ENCODE measurements at regions not wholly inside any gene's neighbourhood (a gene's known extent, or its start where the extent isn't known, plus 50 kb on each side); places are given as distances from the start of the nearest gene placed in this dataset.

DNA sequence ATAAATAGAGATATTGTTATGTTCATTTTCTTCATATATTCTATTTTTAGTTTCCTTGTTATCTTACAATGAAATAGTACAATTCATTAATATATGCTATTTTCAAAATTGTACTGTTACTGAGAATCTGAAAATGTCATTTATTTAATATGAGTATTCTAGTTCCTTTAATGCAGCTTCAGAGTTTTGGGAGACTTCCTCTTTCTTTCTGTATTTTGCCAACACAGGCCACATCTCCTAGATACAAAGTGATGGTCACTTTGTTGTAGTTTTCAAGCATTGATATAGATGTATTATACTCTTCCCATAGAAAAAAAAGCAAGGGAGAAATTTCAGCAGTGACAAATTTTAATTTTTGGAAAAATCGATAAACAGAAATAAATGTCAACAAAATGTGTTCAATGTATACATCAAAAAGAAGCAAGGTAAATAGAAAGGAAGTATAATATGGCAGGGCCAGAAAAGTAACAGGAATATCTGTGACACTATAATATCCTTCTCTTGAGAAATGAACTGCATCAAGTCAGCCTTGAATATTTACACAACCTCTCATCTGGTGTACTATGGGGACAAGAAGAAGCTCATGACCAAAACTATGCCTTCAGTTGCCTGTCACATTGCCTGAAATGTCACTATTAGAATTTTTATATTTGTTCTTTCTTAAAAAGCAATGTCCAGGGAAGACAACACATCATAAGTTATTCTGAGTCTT, 396.0 kb downstream of the TBC1D32 start:
- Mint-ChIP-seq H3K36me3 (ENCODE audit: insufficient read depth in 1 of 3, low read depth in 3 of 3) (no peaks in the 10 kb centered on the region), H3K27me3 (ENCODE audit: low read depth) (no peaks in the 10 kb centered on the region; the same call in 1 of the 2 replicates), H3K9me3 (no peaks in the 10 kb centered on the region), H3K4me1 (peaks cover 25% of the 10 kb centered on the region in 2 experiments), H3K27ac (no peak overlapping the region), H3K4me3 (no peak overlapping the region)
- Histone ChIP-seq H3K79me1 (ENCODE audit: insufficient read depth, low read depth, low read length, poor library complexity, severe bottlenecking) (no peaks in the 10 kb centered on the region), H2BK5ac (ENCODE audit: insufficient read length, low read length) (no peak overlapping the region), H3K56ac (ENCODE audit: insufficient read length, low read depth, low read length) (no peak overlapping the region), H3K14ac (ENCODE audit: insufficient read depth, low read length) (no peak overlapping the region), H2BK20ac (ENCODE audit: low read depth, low read length, poor library complexity, severe bottlenecking) (no peak overlapping the region), H2BK120ac (ENCODE audit: low read depth, low read length, poor library complexity, severe bottlenecking) (no peak overlapping the region), H2BK15ac (ENCODE audit: low read depth, low read length) (no peak overlapping the region), H3K27me3 (ENCODE audit: insufficient read depth, low read length) (no peaks in the 10 kb centered on the region), H4K5ac (ENCODE audit: insufficient read length, low read depth, low read length) (no peak overlapping the region), H3K27ac (ENCODE audit: insufficient read length, low read depth, low read length) (no peak overlapping the region), H4K8ac (replicated peaks; ENCODE audit: insufficient read length, low read depth, low read length) (no peak overlapping the region), H3K79me2 (ENCODE audit: insufficient read depth, low read length) (no peaks in the 10 kb centered on the region), H2BK12ac (ENCODE audit: insufficient read length, low read depth, low read length) (no peak overlapping the region), H2AFZ (ENCODE audit: low read length) (no peak overlapping the region), H3K23me2 (ENCODE audit: insufficient read length, low read depth, low read length, poor library complexity, severe bottlenecking) (no peaks in the 10 kb centered on the region), H3K18ac (ENCODE audit: insufficient read length, low read depth, low read length) (no peak overlapping the region), H3K23ac (ENCODE audit: insufficient read length, low read depth, low read length) (no peak overlapping the region), H3K4me2 (ENCODE audit: insufficient read depth, insufficient read length, low read length) (no peak overlapping the region), H3K4ac (ENCODE audit: low read depth, low read length) (no peak overlapping the region), H4K91ac (ENCODE audit: insufficient read length, low read depth, low read length) (no peak overlapping the region), H3K9ac (ENCODE audit: extremely low read depth, insufficient read length, low read length) (no peak overlapping the region), H3K9me3 (ENCODE audit: control insufficient read depth, low read depth, low read length) (no peaks in the 10 kb centered on the region), H2AK5ac (ENCODE audit: insufficient read length, low read length) (no peak overlapping the region), H3T11ph (ENCODE audit: low read length) (no peak overlapping the region), H3K4me1 (ENCODE audit: insufficient read depth, low read length) (peaks cover 2% of the 10 kb centered on the region; the same call in 1 of the 2 replicates), H4K20me1 (ENCODE audit: control insufficient read depth, insufficient read depth, insufficient read length) (no peaks in the 10 kb centered on the region)
- TF ChIP-seq, protein P1, sequence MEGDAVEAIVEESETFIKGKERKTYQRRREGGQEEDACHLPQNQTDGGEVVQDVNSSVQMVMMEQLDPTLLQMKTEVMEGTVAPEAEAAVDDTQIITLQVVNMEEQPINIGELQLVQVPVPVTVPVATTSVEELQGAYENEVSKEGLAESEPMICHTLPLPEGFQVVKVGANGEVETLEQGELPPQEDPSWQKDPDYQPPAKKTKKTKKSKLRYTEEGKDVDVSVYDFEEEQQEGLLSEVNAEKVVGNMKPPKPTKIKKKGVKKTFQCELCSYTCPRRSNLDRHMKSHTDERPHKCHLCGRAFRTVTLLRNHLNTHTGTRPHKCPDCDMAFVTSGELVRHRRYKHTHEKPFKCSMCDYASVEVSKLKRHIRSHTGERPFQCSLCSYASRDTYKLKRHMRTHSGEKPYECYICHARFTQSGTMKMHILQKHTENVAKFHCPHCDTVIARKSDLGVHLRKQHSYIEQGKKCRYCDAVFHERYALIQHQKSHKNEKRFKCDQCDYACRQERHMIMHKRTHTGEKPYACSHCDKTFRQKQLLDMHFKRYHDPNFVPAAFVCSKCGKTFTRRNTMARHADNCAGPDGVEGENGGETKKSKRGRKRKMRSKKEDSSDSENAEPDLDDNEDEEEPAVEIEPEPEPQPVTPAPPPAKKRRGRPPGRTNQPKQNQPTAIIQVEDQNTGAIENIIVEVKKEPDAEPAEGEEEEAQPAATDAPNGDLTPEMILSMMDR (conservative IDR thresholded peaks at IDR 0.05): no peak
- WGBS (ENCODE audit: extremely low coverage, insufficient read length, low lambda C conversion rate): no CpG with 5 or more reads among the region's 1 CpG
- DNase-seq: no peak

Data from H9 (cell line).